Ascending aorta (tissue), 2 donors: ENCODE measurements at regions not wholly inside any gene's neighbourhood (a gene's known extent, or its start where the extent isn't known, plus 50 kb on each side); places are given as distances from the start of the nearest gene placed in this dataset.

Experiments
- DNase-seq, 2 donors: peaks; one replicate each; pipeline ENCODE4 v3.0.0-alpha.2; 2019; ENCODE audit warnings: low spot score in 2 of 2
- H3K27ac ChIP-seq, 2 donors: fragments of 200-600 bp; sonication (generic); one replicate each; pipeline ENCODE4 v1.5.1; 2016 to 2017; ENCODE audit warnings: mild to moderate bottlenecking in 1 of 2
- H3K27me3 ChIP-seq: fragments of 200-600 bp; sonication (generic); one replicate; pipeline ENCODE4 v1.5.1; 2017
- H3K36me3 ChIP-seq, 2 donors: fragments of 200-600 bp; sonication (generic); one replicate each; pipeline ENCODE4 v1.5.1; 2016
- H3K4me1 ChIP-seq, 2 donors: fragments of 200-600 bp; sonication (generic); one replicate each; pipeline ENCODE4 v1.5.1; 2016 to 2017; ENCODE audit warnings: mild to moderate bottlenecking in 1 of 2
- H3K4me3 ChIP-seq, 2 donors: fragments of 200-600 bp; sonication (generic); one replicate each; pipeline ENCODE4 v1.5.1; 2016 to 2017; ENCODE audit warnings: mild to moderate bottlenecking in 1 of 2
- H3K9me3 ChIP-seq, 2 donors: fragments of 200-600 bp; sonication (generic); one replicate each; pipeline ENCODE4 v1.5.1; 2016
- CTCF ChIP-seq, 3 experiments: fragments of 200-600 bp in 2 of 3; fragments of 450-650 bp in 1 of 3; sonication (generic) in 2 of 3; IDR thresholded peaks; one replicate each; pipeline ENCODE4 v1.5.1; 2016 to 2019; ENCODE audit warnings: antibody characterized with exemption in 3 of 3, mild to moderate bottlenecking in 1 of 3, moderate library complexity in 1 of 3
- intact Hi-C: fragments of 100-400 bp; cut with DNase I; formaldehyde crosslinking; loops from one replicate; pipeline ENCODE4 v1.15.1; 2023

GRCh38 chr14:53478174-53478573, 325.1 kb upstream of the DDHD1 start:
- TF ChIP-seq CTCF (IDR thresholded peaks at IDR 0.05) = no peak
- intact Hi-C loops = no loop called here
- H3K4me3 ChIP-seq = no peak overlapping the region
- peaks cover 6 to 7% of the 10 kb centered on the region in 2 donors for H3K9me3 ChIP-seq
- H3K27ac ChIP-seq = no peak overlapping the region
- DNase-seq = no peak
- no peaks in the 10 kb centered on the region for H3K36me3 ChIP-seq
- H3K4me1 ChIP-seq = no peaks in the 10 kb centered on the region
- no peaks in the 10 kb centered on the region for H3K27me3 ChIP-seq

- H3K9me3 ChIP-seq = peaks cover 0 to under 1% of the 10 kb centered on the region in 2 donors
- TF ChIP-seq CTCF (IDR thresholded peaks at IDR 0.05) = no peak
- H3K27ac ChIP-seq = no peak overlapping the region
- intact Hi-C loops = no loop called here
- no peaks in the 10 kb centered on the region for H3K27me3 ChIP-seq
- DNase-seq = no peak
- H3K4me1 ChIP-seq = no peaks in the 10 kb centered on the region
- no peaks in the 10 kb centered on the region for H3K36me3 ChIP-seq
- no peak overlapping the region for H3K4me3 ChIP-seq
Observed at GRCh38 chr14:53473480-53473879, 320.4 kb upstream of the DDHD1 start.

- no peak overlapping the region for H3K27ac ChIP-seq
- peaks cover 0 to 2% of the 10 kb centered on the region in 2 donors for H3K9me3 ChIP-seq
- no peaks in the 10 kb centered on the region for H3K4me1 ChIP-seq
- H3K36me3 ChIP-seq = no peaks in the 10 kb centered on the region
- intact Hi-C loops = no loop called here
- no peak overlapping the region for H3K4me3 ChIP-seq
- no peak for DNase-seq
- no peak for TF ChIP-seq CTCF (IDR thresholded peaks at IDR 0.05)
- H3K27me3 ChIP-seq = no peaks in the 10 kb centered on the region
Observed at GRCh38 chr14:53472306-53472705, 319.2 kb upstream of the DDHD1 start.

- H3K4me3 ChIP-seq = no peak overlapping the region
- no peaks in the 10 kb centered on the region for H3K27me3 ChIP-seq
- no peaks in the 10 kb centered on the region for H3K4me1 ChIP-seq
- intact Hi-C loops = no loop called here
- DNase-seq = no peak
- H3K36me3 ChIP-seq = no peaks in the 10 kb centered on the region
- TF ChIP-seq CTCF (IDR thresholded peaks at IDR 0.05) = no peak
- H3K9me3 ChIP-seq = peaks cover 0 to 2% of the 10 kb centered on the region in 2 donors
- no peak overlapping the region for H3K27ac ChIP-seq
Observed at GRCh38 chr14:53470351-53471043, 317.4 kb upstream of the DDHD1 start.

- intact Hi-C loops = no loop called here
- Histone ChIP-seq H3K27ac (no peak overlapping the region), H3K4me3 (no peak overlapping the region), H3K9me3 (peaks cover 0 to 7% of the 10 kb centered on the region in 2 donors), H3K27me3 (no peaks in the 10 kb centered on the region), H3K4me1 (no peaks in the 10 kb centered on the region), H3K36me3 (no peaks in the 10 kb centered on the region)
- no peak for TF ChIP-seq CTCF (IDR thresholded peaks at IDR 0.05)
- DNase-seq = no peak
Observed at GRCh38 chr14:53468876-53469275, 315.8 kb upstream of the DDHD1 start.

- TF ChIP-seq CTCF (IDR thresholded peaks at IDR 0.05) = no peak
- DNase-seq = no peak
- intact Hi-C loops = no loop called here
- H3K4me3 ChIP-seq = no peak overlapping the region
- H3K27me3 ChIP-seq = no peaks in the 10 kb centered on the region
- peaks cover 0 to 7% of the 10 kb centered on the region in 2 donors for H3K9me3 ChIP-seq
- H3K36me3 ChIP-seq = no peaks in the 10 kb centered on the region
- H3K27ac ChIP-seq = no peak overlapping the region
- H3K4me1 ChIP-seq = no peaks in the 10 kb centered on the region
Observed at GRCh38 chr14:53464376-53464775, 311.3 kb upstream of the DDHD1 start.
